Fibroblast of skin of right quadriceps (primary cell): ENCODE measurements at regions not wholly inside any gene's neighbourhood (a gene's known extent, or its start where the extent isn't known, plus 50 kb on each side); places are given as distances from the start of the nearest gene placed in this dataset.

ENCODE experiments used
- DNase-seq: peaks from one replicate; pipeline ENCODE4 v3.0.0-alpha.2; 2013

GRCh38 chr2:144211065-144211464 lies 308.9 kb downstream of the ZEB2 start:
- no peak for DNase-seq

- DNase-seq: no peak
These were observed 309.8 kb downstream of the ZEB2 start for GRCh38 chr2:144210076-144210475.

GRCh38 chr2:144208924-144209323 lies 311.0 kb downstream of the ZEB2 start:
- no peak for DNase-seq

- DNase-seq: no peak
These were observed 313.9 kb downstream of the ZEB2 start for GRCh38 chr2:144206019-144206418.

- DNase-seq: peak; percentile 34
These were observed 318.0 kb downstream of the ZEB2 start for GRCh38 chr2:144201868-144202468.

- DNase-seq: no peak
These were observed 318.8 kb downstream of the ZEB2 start for GRCh38 chr2:144201126-144201525.

GRCh38 chr2:144198116-144198515 lies 321.8 kb downstream of the ZEB2 start:
- DNase-seq: peak; percentile 70

- DNase-seq: peak; percentile 30
These were observed 325.4 kb downstream of the ZEB2 start for GRCh38 chr2:144194326-144195071.

- DNase-seq: no peak
These were observed 328.9 kb downstream of the ZEB2 start for GRCh38 chr2:144190908-144191605.

- peak; percentile 99 for DNase-seq
These were observed 336.2 kb downstream of the ZEB2 start for GRCh38 chr2:144183727-144184126.

GRCh38 chr2:144181001-144181400 lies 338.9 kb downstream of the ZEB2 start:
- DNase-seq: peak; percentile 58

GRCh38 chr2:144180131-144180530 lies 339.8 kb downstream of the ZEB2 start:
- no peak for DNase-seq

GRCh38 chr2:144170179-144170578 lies 349.7 kb downstream of the ZEB2 start:
- DNase-seq: no peak

GRCh38 chr2:144166743-144167142 lies 353.2 kb downstream of the ZEB2 start:
- no peak for DNase-seq

- no peak for DNase-seq
These were observed 354.2 kb downstream of the ZEB2 start for GRCh38 chr2:144165599-144166250.

- no peak for DNase-seq
These were observed 356.3 kb downstream of the ZEB2 start for GRCh38 chr2:144163592-144163991.

- DNase-seq: no peak
These were observed 357.3 kb downstream of the ZEB2 start for GRCh38 chr2:144162652-144163051.

GRCh38 chr2:144161061-144161460 lies 358.9 kb downstream of the ZEB2 start:
- DNase-seq: no peak

- no peak for DNase-seq
These were observed 360.7 kb downstream of the ZEB2 start for GRCh38 chr2:144159240-144159639.

GRCh38 chr2:144158096-144158495 lies 361.8 kb downstream of the ZEB2 start:
- no peak for DNase-seq

- DNase-seq: no peak
These were observed 362.9 kb downstream of the ZEB2 start for GRCh38 chr2:144156736-144157640.

GRCh38 chr2:144154205-144154604 lies 365.7 kb downstream of the ZEB2 start:
- DNase-seq: no peak
